ENCODE measurements at regions not wholly inside any gene's neighbourhood (a gene's known extent, or its start where the extent isn't known, plus 50 kb on each side); places are given as distances from the start of the nearest gene placed in this dataset.

DNA sequence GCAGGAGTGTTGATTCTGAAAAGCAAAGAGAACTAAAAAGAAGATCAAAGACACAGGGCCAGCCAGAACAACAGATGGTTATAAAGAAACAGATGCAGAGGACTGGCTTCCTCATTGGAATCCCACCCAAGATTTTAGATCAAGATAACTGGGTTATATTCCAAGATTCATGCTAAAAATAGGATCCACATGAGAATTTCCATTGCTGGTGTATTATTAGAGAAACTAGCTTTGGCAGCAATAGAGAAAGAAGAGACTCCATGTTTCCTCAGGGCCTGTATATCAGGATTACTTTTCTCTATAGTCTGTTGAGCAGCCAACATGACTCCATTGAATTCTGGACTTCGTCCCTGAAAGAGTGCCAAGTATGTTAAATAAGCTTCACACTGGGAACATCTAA is 367.3 kb downstream of the TUSC1 start:
- no peaks in the 10 kb centered on the region for H3K4me1 ChIP-seq (ENCODE audit: control insufficient read depth, insufficient read depth, low read length)
- no peaks in the 10 kb centered on the region for H3K79me1 ChIP-seq (ENCODE audit: low read depth in 1 of 2, low read length in 2 of 2)
- in situ Hi-C loops (cut with MboI; ENCODE audit: low sequenced_read_pairs) (no loop called here), intact Hi-C loops (cut with micrococcal nuclease) (no loop called here), dilution Hi-C loops (cut with HindIII; ENCODE audit: low sequenced_read_pairs, unreplicated experiment) (no loop called here)
- H3K9me1 ChIP-seq (ENCODE audit: insufficient read depth, low read length) = no peaks in the 10 kb centered on the region
- no peak overlapping the region for H2BK15ac ChIP-seq (ENCODE audit: low read depth, low read length)
- H3K4ac ChIP-seq (ENCODE audit: low read depth, low read length) = no peak overlapping the region
- H2BK120ac ChIP-seq (ENCODE audit: low read depth, low read length) = no peak overlapping the region
- no TSS peak for BruUV-seq (replicated peaks)
- WGBS, 2 experiments (ENCODE audit: extremely low coverage in 2 of 2, insufficient read length in 1 of 2) = no CpG with 5 or more reads among the region's 1 CpG
- H3K23ac ChIP-seq (ENCODE audit: low read depth, low read length) = no peak overlapping the region
- no peak overlapping the region for H3K9ac ChIP-seq (ENCODE audit: low read depth, low read length)
- H4K8ac ChIP-seq (ENCODE audit: low read depth in 2 of 2, low read length in 2 of 2) = no peak overlapping the region
- H3K4me3 ChIP-seq (ENCODE audit: insufficient read depth, low read depth, low read length) = no peak overlapping the region
- no peak for TF ChIP-seq RCOR1 (IDR thresholded peaks at IDR 0.05; ENCODE audit: insufficient replicate concordance, low read length)
- no peak for TF ChIP-seq MAFK (IDR thresholded peaks at IDR 0.05; ENCODE audit: low read depth, low read length)
- TF ChIP-seq, protein P1, sequence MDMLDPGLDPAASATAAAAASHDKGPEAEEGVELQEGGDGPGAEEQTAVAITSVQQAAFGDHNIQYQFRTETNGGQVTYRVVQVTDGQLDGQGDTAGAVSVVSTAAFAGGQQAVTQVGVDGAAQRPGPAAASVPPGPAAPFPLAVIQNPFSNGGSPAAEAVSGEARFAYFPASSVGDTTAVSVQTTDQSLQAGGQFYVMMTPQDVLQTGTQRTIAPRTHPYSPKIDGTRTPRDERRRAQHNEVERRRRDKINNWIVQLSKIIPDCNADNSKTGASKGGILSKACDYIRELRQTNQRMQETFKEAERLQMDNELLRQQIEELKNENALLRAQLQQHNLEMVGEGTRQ (IDR thresholded peaks at IDR 0.05; ENCODE audit: low read depth, low read length) = no peak
- TF ChIP-seq CEBPB (IDR thresholded peaks at IDR 0.05; ENCODE audit: low read depth, low read length) = no peak
- TF ChIP-seq MXI1 (IDR thresholded peaks at IDR 0.05; ENCODE audit: borderline replicate concordance, low read depth, low read length) = no peak
- TF ChIP-seq, protein P2, sequence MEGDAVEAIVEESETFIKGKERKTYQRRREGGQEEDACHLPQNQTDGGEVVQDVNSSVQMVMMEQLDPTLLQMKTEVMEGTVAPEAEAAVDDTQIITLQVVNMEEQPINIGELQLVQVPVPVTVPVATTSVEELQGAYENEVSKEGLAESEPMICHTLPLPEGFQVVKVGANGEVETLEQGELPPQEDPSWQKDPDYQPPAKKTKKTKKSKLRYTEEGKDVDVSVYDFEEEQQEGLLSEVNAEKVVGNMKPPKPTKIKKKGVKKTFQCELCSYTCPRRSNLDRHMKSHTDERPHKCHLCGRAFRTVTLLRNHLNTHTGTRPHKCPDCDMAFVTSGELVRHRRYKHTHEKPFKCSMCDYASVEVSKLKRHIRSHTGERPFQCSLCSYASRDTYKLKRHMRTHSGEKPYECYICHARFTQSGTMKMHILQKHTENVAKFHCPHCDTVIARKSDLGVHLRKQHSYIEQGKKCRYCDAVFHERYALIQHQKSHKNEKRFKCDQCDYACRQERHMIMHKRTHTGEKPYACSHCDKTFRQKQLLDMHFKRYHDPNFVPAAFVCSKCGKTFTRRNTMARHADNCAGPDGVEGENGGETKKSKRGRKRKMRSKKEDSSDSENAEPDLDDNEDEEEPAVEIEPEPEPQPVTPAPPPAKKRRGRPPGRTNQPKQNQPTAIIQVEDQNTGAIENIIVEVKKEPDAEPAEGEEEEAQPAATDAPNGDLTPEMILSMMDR (conservative IDR thresholded peaks at IDR 0.05; ENCODE audit: low read depth, low read length) = no peak
- H3K27me3 ChIP-seq (ENCODE audit: control insufficient read depth, insufficient read depth, low read length) = no peaks in the 10 kb centered on the region
- POLR2A ChIA-PET (ENCODE audit: unreplicated experiment) = no interaction called here
- H3K36me3 ChIP-seq (ENCODE audit: control insufficient read depth, insufficient read depth, low read length) = no peaks in the 10 kb centered on the region
- no peaks in the 10 kb centered on the region for H4K20me1 ChIP-seq (ENCODE audit: insufficient read depth, low read length)
- H3K27ac ChIP-seq (ENCODE audit: insufficient read depth, low read length) = no peak overlapping the region
- ATAC-seq (ENCODE audit: low read depth) (no peak), DNase-seq (no peak)
- H2BK20ac ChIP-seq (ENCODE audit: low read depth, low read length) = no peak overlapping the region
- H2AK9ac ChIP-seq (replicated peaks; ENCODE audit: low read depth, low read length, poor library complexity) = no peak overlapping the region
- no peak overlapping the region for H4K5ac ChIP-seq (ENCODE audit: low read depth, low read length)
- H3K9me3 ChIP-seq (ENCODE audit: control insufficient read depth, insufficient read depth, low read length) = peaks cover 2% of the 10 kb centered on the region; the same call in 1 of the 2 replicates
- H3K4me2 ChIP-seq (ENCODE audit: low read depth, low read length) = no peak overlapping the region
- no peak overlapping the region for H3K18ac ChIP-seq (ENCODE audit: low read depth, low read length)
- H2BK5ac ChIP-seq (ENCODE audit: low read depth, low read length, poor library complexity, severe bottlenecking) = no peak overlapping the region
- CTCF ChIA-PET = no interaction called here
- H3K56ac ChIP-seq (ENCODE audit: extremely low read depth, insufficient read depth, low read length) = no peak overlapping the region
- H3K14ac ChIP-seq (replicated peaks; ENCODE audit: low read depth, low read length) = no peak overlapping the region
- H2AK5ac ChIP-seq (ENCODE audit: low read depth, low read length) = no peak overlapping the region
- no peak overlapping the region for H4K91ac ChIP-seq (ENCODE audit: insufficient read depth, low read depth, low read length)
- H2AFZ ChIP-seq (replicated peaks; ENCODE audit: low read length, poor library complexity) = no peak overlapping the region

All from IMR-90 (cell line).